ENCODE measurements at regions not wholly inside any gene's neighbourhood (a gene's known extent, or its start where the extent isn't known, plus 50 kb on each side); places are given as distances from the start of the nearest gene placed in this dataset.
"Not testable (repeated sequence)": the region's sequence is repeated elsewhere in the genome, so short reads cannot be mapped to it uniquely, and the experiment has no call there.

- DNase-seq (ENCODE audit: low spot score): no peak
- Histone ChIP-seq H3K4me1 (ENCODE audit: insufficient read depth) (no peaks in the 10 kb centered on the region), H3K4me3 (no peak overlapping the region), H3K36me3 (replicated peaks; ENCODE audit: insufficient read depth, low read depth) (no peaks in the 10 kb centered on the region), H3K27me3 (no peaks in the 10 kb centered on the region), H4K20me1 (ENCODE audit: insufficient read depth, poor library complexity, severe bottlenecking) (no peaks in the 10 kb centered on the region), H3K4me2 (no peak overlapping the region), H3K79me2 (no peaks in the 10 kb centered on the region), H2AFZ (no peak overlapping the region), H3K9me3 (ENCODE audit: low read depth) (no peaks in the 10 kb centered on the region), H3K9me2 (replicated peaks; ENCODE audit: insufficient read depth) (no peaks in the 10 kb centered on the region), H3K27ac (no peak overlapping the region)
- TF ChIP-seq EZH2 (IDR thresholded peaks at IDR 0.05; ENCODE audit: borderline replicate concordance) (no peak), CTCF (IDR thresholded peaks at IDR 0.05; ENCODE audit: poor library complexity) (no peak), EZH2phosphoT487 (IDR thresholded peaks at IDR 0.05; ENCODE audit: low read depth, severe bottlenecking, unreplicated experiment) (no peak)
- WGBS (ENCODE audit: low lambda C conversion rate, missing lambda C conversion rate): 91% methylated on average over 6 of the region's 6 CpGs
Observed at GRCh38 chr9:90074316-90074962, 469.6 kb downstream of the GADD45G start.

- H3K9me2 ChIP-seq (replicated peaks; ENCODE audit: insufficient read depth); H2AFZ ChIP-seq; H3K9me3 ChIP-seq (ENCODE audit: low read depth); H3K4me1 ChIP-seq (ENCODE audit: insufficient read depth); H3K36me3 ChIP-seq (replicated peaks; ENCODE audit: insufficient read depth, low read depth); H3K79me2 ChIP-seq; H3K4me2 ChIP-seq; H3K27me3 ChIP-seq; H3K27ac ChIP-seq; H3K4me3 ChIP-seq; DNase-seq (ENCODE audit: low spot score); H4K20me1 ChIP-seq (ENCODE audit: insufficient read depth, poor library complexity, severe bottlenecking): not testable (repeated sequence)
- whole genome bisulfite sequencing (ENCODE audit: low lambda C conversion rate, missing lambda C conversion rate): 86% methylated on average over 3 of the region's 3 CpGs
Observed at GRCh38 chr9:90077598-90077997, 472.8 kb downstream of the GADD45G start.

GRCh38 chr9:90078988-90079421 is 474.2 kb downstream of the GADD45G start:
- no peaks in the 10 kb centered on the region for H3K9me3 ChIP-seq (ENCODE audit: low read depth)
- no peaks in the 10 kb centered on the region for H3K9me2 ChIP-seq (replicated peaks; ENCODE audit: insufficient read depth)
- H3K4me3 ChIP-seq: no peak overlapping the region
- H3K36me3 ChIP-seq (replicated peaks; ENCODE audit: insufficient read depth, low read depth): no peaks in the 10 kb centered on the region
- no peaks in the 10 kb centered on the region for H3K4me1 ChIP-seq (ENCODE audit: insufficient read depth)
- TF ChIP-seq EZH2phosphoT487 (IDR thresholded peaks at IDR 0.05; ENCODE audit: low read depth, severe bottlenecking, unreplicated experiment): no peak
- no peak for TF ChIP-seq EZH2 (IDR thresholded peaks at IDR 0.05; ENCODE audit: borderline replicate concordance)
- no peak for TF ChIP-seq CTCF (IDR thresholded peaks at IDR 0.05; ENCODE audit: poor library complexity)
- H2AFZ ChIP-seq: no peak overlapping the region
- H4K20me1 ChIP-seq (ENCODE audit: insufficient read depth, poor library complexity, severe bottlenecking): no peaks in the 10 kb centered on the region
- H3K27ac ChIP-seq: no peak overlapping the region
- no peaks in the 10 kb centered on the region for H3K27me3 ChIP-seq
- no peak for DNase-seq (ENCODE audit: low spot score)
- no peak overlapping the region for H3K4me2 ChIP-seq
- no peaks in the 10 kb centered on the region for H3K79me2 ChIP-seq
- WGBS (ENCODE audit: low lambda C conversion rate, missing lambda C conversion rate): 97% methylated on average over 4 of the region's 4 CpGs

GRCh38 chr9:90085633-90086032 is 480.8 kb downstream of the GADD45G start:
- no peaks in the 10 kb centered on the region for H3K36me3 ChIP-seq (replicated peaks; ENCODE audit: insufficient read depth, low read depth)
- 42% methylated on average over 4 of the region's 4 CpGs for WGBS (ENCODE audit: low lambda C conversion rate, missing lambda C conversion rate)
- H3K9me2 ChIP-seq (replicated peaks; ENCODE audit: insufficient read depth): no peaks in the 10 kb centered on the region
- H3K27me3 ChIP-seq: no peaks in the 10 kb centered on the region
- H3K4me2 ChIP-seq: no peak overlapping the region
- H3K79me2 ChIP-seq: no peaks in the 10 kb centered on the region
- no peak overlapping the region for H3K4me3 ChIP-seq
- DNase-seq (ENCODE audit: low spot score): no peak
- H3K4me1 ChIP-seq (ENCODE audit: insufficient read depth): peaks cover 4% of the 10 kb centered on the region
- H2AFZ ChIP-seq: no peak overlapping the region
- H4K20me1 ChIP-seq (ENCODE audit: insufficient read depth, poor library complexity, severe bottlenecking): no peaks in the 10 kb centered on the region
- peaks cover 3% of the 10 kb centered on the region for H3K9me3 ChIP-seq (ENCODE audit: low read depth)
- H3K27ac ChIP-seq: no peak overlapping the region
- TF ChIP-seq EZH2phosphoT487 (IDR thresholded peaks at IDR 0.05; ENCODE audit: low read depth, severe bottlenecking, unreplicated experiment) (no peak), CTCF (IDR thresholded peaks at IDR 0.05; ENCODE audit: poor library complexity) (no peak), EZH2 (IDR thresholded peaks at IDR 0.05; ENCODE audit: borderline replicate concordance) (no peak)

Measured in hepatocyte (in vitro differentiated cells).